Islet of Langerhans (tissue), 1 donor: ENCODE measurements at regions not wholly inside any gene's neighbourhood (a gene's known extent, or its start where the extent isn't known, plus 50 kb on each side); places are given as distances from the start of the nearest gene placed in this dataset.

Experiments
- FAIRE-seq: peaks from one replicate; lab custom pipeline; 2011; peaks lifted over from hg19 to GRCh38; lab: Jason Lieb, UNC

- FAIRE-seq: no peak
These were observed 80.1 kb upstream of the FZD8 start for GRCh38 chr10:35722226-35722625.

DNA sequence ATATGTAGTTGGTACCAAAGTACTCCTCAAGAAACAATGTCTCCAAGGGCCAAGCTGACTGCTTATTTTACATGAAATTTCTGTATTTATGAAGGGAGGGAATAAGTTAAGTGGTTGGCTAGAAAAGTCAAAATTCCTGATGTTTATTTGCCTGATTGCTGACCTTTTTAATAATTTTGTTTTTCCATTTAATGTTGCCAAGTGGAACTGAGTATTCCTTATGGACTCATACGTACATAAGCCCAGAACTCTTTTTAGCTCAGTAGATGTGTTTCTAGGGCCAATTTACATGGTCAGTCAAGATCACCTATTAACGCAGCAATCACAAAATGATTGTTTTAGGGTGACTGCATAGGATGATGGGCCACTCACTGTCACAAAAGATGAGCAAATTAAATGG lies 78.3 kb upstream of the FZD8 start:
- no peak for FAIRE-seq

- FAIRE-seq: no peak
These were observed 74.7 kb upstream of the FZD8 start for GRCh38 chr10:35716776-35717175.

DNA sequence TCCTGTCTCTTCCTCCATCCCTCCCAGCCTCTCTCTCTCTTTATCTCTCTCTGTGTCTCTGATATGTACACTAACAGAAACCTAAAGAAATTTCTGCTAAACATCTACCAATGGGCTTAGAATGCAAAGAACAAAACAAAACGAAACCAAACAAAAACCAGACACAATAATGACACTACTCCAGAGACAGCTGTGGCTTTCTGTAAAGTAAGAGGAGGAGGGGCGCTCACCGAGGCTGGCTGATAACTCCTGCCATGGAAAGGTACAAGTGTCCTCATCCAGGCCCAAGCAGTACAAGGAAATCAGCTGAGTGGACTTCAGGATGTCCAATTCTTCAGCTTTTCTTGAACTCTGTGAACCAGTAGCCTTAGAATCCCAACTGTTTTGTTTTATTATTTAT lies 70.4 kb upstream of the FZD8 start:
- no peak for FAIRE-seq

DNA sequence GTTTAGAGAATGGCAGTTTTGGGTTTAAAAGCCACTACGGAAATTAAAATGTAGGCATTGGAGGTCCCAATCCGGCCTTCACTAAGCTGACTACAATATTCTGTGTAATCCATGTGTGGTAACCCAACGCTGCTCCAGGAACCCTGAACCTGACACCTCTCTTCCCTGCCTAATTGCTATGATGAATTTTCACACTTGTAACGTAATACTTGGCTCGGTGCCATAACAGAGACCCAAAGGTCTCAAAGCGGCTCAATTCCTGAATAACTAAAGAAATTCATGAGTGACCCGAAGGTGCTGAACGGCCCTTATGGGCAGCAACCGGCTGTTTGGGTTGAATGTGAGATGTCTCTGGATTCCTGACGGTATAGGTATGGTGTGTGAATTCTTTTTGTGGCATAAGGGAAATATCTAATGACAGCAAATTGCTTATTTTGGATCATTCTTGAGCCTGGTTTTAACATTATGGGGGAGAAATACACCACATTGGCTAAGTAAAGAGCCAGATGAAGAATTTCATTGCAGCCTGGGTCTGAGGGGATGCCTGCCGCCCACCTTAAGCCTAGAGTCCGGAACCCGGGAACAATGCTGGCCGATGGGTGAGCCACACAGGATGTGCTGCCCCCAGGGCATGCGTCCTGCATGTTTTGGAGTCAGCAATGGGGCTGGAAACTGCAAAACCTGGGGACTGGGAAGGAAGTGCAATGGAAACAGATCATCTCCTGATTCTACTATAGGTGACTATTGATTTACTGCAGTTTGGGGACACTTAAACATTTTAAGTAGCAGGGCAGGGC lies 69.7 kb upstream of the FZD8 start:
- FAIRE-seq: no peak

GRCh38 chr10:35707642-35708425 lies 65.7 kb upstream of the FZD8 start:
- no peak for FAIRE-seq

- no peak for FAIRE-seq
These were observed 64.9 kb upstream of the FZD8 start for GRCh38 chr10:35706959-35707358.

DNA sequence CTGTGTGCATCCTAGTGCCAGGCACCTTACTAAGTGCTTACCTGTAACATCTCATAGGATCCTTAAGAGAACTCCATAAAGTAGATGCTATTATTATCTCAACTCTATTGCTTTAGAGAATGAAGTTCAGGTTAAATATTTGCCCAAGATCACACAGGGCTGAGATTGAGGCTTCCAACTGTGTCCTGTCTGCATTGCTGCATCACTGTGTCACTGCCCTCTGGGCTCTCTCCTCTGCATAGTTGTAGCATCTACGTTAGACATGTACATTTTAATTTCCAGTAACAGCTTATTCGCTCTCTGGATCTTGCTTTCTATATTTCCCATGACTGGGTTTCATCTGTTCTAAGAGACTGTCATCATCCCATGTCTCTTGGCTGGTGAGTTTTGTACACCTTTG lies 63.6 kb upstream of the FZD8 start:
- no peak for FAIRE-seq

DNA sequence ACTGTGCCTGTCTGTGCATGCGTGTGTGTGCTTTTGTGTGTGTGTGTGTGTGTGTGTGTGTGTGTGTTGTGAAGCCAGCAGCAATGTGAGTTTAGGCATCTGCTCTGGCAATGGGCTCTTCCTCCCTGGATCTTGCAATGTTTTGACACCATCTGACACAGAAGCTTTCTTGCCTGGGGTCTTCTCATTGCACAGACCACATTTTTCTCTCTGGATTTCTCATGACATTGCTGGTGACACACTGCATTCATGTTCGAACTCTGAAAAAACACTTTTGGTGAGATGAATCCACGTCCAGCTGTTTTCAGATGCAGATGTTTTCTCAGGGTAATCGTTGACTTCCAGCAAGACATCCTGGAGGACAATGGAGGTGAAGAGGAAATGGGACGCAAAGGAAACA lies 63.0 kb upstream of the FZD8 start:
- FAIRE-seq: no peak

GRCh38 chr10:35704401-35704800 lies 62.3 kb upstream of the FZD8 start:
- FAIRE-seq: no peak

DNA sequence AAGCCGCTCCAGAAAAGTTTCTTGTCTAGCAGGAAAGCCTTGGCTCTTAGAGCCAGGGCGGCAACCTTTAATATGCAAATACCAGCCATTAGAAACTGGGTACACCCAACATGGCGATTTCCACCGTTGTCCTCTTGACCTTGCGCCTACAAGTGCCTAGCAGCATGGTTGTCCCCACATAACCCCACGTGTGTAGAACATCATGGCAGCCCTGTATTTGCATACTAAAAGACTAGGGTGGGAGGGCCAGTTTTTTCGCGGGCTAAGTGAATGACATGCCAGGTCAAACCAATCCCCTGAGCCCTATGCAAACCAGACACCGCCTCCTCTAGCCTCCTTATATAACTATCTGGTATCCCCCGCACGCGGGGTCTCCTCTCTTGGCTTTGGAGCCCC lies 58.4 kb upstream of the FZD8 start:
- no peak for FAIRE-seq

- no peak for FAIRE-seq
These were observed 57.9 kb upstream of the FZD8 start for GRCh38 chr10:35699848-35700486.

- FAIRE-seq: no peak
These were observed 54.5 kb upstream of the FZD8 start for GRCh38 chr10:35696392-35697287.

DNA sequence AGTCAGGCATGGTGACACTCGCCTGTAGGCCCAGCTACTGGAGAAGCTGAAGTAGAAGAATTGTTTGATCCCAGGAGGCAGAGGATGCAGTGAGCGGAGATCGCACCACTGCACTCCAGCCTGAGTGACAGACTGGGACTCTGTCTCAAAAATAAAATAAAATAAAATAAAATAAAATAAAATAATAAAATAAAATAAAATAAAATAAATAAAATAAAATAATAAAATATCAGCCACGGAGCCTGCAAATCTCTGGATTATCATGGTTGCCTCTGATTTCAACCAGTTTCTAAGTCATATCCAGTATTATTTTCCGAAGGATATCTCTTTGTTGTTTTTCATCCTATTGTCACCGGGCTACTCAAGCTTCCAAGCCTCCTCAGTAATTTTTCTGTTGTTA lies 51.7 kb upstream of the FZD8 start:
- no peak for FAIRE-seq
